ENCODE measurements at regions not wholly inside any gene's neighbourhood (a gene's known extent, or its start where the extent isn't known, plus 50 kb on each side); places are given as distances from the start of the nearest gene placed in this dataset.

GRCh38 chr3:152695840-152696239 lies 139.1 kb upstream of the P2RY1 start (continued):
- TF ChIP-seq, protein P1, sequence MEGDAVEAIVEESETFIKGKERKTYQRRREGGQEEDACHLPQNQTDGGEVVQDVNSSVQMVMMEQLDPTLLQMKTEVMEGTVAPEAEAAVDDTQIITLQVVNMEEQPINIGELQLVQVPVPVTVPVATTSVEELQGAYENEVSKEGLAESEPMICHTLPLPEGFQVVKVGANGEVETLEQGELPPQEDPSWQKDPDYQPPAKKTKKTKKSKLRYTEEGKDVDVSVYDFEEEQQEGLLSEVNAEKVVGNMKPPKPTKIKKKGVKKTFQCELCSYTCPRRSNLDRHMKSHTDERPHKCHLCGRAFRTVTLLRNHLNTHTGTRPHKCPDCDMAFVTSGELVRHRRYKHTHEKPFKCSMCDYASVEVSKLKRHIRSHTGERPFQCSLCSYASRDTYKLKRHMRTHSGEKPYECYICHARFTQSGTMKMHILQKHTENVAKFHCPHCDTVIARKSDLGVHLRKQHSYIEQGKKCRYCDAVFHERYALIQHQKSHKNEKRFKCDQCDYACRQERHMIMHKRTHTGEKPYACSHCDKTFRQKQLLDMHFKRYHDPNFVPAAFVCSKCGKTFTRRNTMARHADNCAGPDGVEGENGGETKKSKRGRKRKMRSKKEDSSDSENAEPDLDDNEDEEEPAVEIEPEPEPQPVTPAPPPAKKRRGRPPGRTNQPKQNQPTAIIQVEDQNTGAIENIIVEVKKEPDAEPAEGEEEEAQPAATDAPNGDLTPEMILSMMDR (IDR thresholded peaks at IDR 0.05 in 2 of 3, conservative IDR thresholded peaks at IDR 0.05 in 1 of 3; ENCODE audit: control insufficient read depth in 2 of 3, extremely low read depth in 1 of 3, insufficient read depth in 1 of 3, low read depth in 3 of 3, low read length in 3 of 3), result peak in 1 of 3 experiments; percentile 12; a peak in 1 of 6 replicates
- TF ChIP-seq MXI1 (IDR thresholded peaks at IDR 0.05; ENCODE audit: low read depth, low read length), result no peak
- TF ChIP-seq CREM (IDR thresholded peaks at IDR 0.05; ENCODE audit: low read depth), result no peak
- peak; percentile 52 for TF ChIP-seq RAD21 (IDR thresholded peaks at IDR 0.05; ENCODE audit: insufficient read depth, low read depth, low read length)

DNA sequence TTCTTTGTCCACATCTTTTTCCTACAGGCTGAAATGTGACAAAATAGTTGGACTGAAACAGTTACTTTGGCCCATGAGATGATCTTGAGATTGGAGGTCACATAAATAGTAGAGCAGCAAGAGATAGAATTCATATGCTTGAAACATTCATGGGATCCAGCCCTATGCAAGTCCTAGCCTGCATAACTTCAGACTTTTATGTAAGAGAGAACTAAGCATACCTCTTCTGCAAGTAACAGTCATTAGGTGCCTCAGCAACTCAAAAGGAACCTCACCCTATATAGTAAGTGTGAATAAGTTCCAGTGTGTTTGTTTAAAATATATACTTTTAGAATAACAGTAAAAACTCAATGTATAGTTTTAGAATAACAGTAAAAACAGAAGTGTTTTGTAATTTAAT lies 138.0 kb upstream of the P2RY1 start:
- H3K9me3 ChIP-seq (replicated peaks; ENCODE audit: control insufficient read depth, insufficient read depth, low read length), result no peaks in the 10 kb centered on the region
- in situ Hi-C loops (cut with MboI) (no loop called here), intact Hi-C loops (cut with micrococcal nuclease; ENCODE audit: unreplicated experiment) (loop anchor here (10.0 kb wide), 1 partner anchor 268 kb away; no protein-coding TSS in a partner anchor)
- no peak overlapping the region for H3K9ac ChIP-seq (ENCODE audit: control insufficient read depth, insufficient read depth, low read length)
- ATAC-seq (no peak), DNase-seq (ENCODE audit: low read depth, low spot score) (no peak), FAIRE-seq (no peak)
- H3K4me3 ChIP-seq, result no peak overlapping the region
- H3K27ac ChIP-seq (ENCODE audit: control insufficient read depth, insufficient read depth), result no peak overlapping the region
- BruUV-seq (replicated peaks), result no TSS peak
- CTCF ChIA-PET, result no interaction called here
- no peak overlapping the region for H3K4me2 ChIP-seq (ENCODE audit: control insufficient read depth, insufficient read depth)
- no peaks in the 10 kb centered on the region for H3K79me2 ChIP-seq (ENCODE audit: control insufficient read depth, insufficient read depth, low read length)
- no peaks in the 10 kb centered on the region for H3K27me3 ChIP-seq (replicated peaks in 1 of 2; ENCODE audit: control insufficient read depth in 2 of 2, insufficient read depth in 2 of 2, low read length in 1 of 2)
- TF ChIP-seq MYC (IDR thresholded peaks at IDR 0.05; ENCODE audit: insufficient read depth, insufficient read length, insufficient replicate concordance, low read length, severe bottlenecking) (no peak), TCF3 (IDR thresholded peaks at IDR 0.05; ENCODE audit: borderline replicate concordance, insufficient read depth, low read depth, low read length) (no peak), NR2C2 (IDR thresholded peaks at IDR 0.05; ENCODE audit: borderline replicate concordance, control insufficient read depth, insufficient read length, low read depth) (no peak), CHD4 (IDR thresholded peaks at IDR 0.05) (no peak), YBX1 (IDR thresholded peaks at IDR 0.05) (no peak)
- no peak overlapping the region for H2AFZ ChIP-seq (ENCODE audit: control insufficient read depth, low read depth, low read length)
- H3K4me1 ChIP-seq (ENCODE audit: control insufficient read depth, insufficient read depth, low read length), result no peaks in the 10 kb centered on the region
- RAD21 ChIA-PET (ENCODE audit: unreplicated experiment), result no interaction called here
- H3K36me3 ChIP-seq (ENCODE audit: control insufficient read depth in 2 of 2, insufficient read depth in 2 of 2, low read length in 1 of 2), result no peaks in the 10 kb centered on the region
- POLR2A ChIA-PET, result no interaction called here
- SMC1A ChIA-PET (ENCODE audit: uncharacterized antibody, unreplicated experiment), result no interaction called here
- no peaks in the 10 kb centered on the region for H4K20me1 ChIP-seq (ENCODE audit: control insufficient read depth, insufficient read depth)
